Suprapubic skin (tissue), 4 donors: ENCODE measurements at regions not wholly inside any gene's neighbourhood (a gene's known extent, or its start where the extent isn't known, plus 50 kb on each side); places are given as distances from the start of the nearest gene placed in this dataset.

ENCODE experiments used
- DNase-seq, 2 donors: peaks; one replicate each; pipeline ENCODE4 v3.0.0-alpha.2; 2019; ENCODE audit warnings: low spot score in 2 of 2
- H3K27ac ChIP-seq: fragments of 200-600 bp; sonication (generic); one replicate; pipeline ENCODE4 v1.5.1; 2019
- H3K27me3 ChIP-seq: fragments of 200-600 bp; sonication (generic); one replicate; pipeline ENCODE4 v1.5.1; 2019
- H3K36me3 ChIP-seq: fragments of 200-600 bp; sonication (generic); one replicate; pipeline ENCODE4 v1.5.1; 2019
- H3K4me1 ChIP-seq: fragments of 200-600 bp; sonication (generic); one replicate; pipeline ENCODE4 v1.5.1; 2019
- H3K4me3 ChIP-seq: fragments of 200-600 bp; sonication (generic); one replicate; pipeline ENCODE4 v1.5.1; 2019; ENCODE audit warnings: mild to moderate bottlenecking
- H3K9me3 ChIP-seq: fragments of 200-600 bp; sonication (generic); one replicate; pipeline ENCODE4 v1.5.1; 2019
- CTCF ChIP-seq, 2 donors: fragments of 200-600 bp in 1 of 2; fragments of 450-650 bp in 1 of 2; sonication (generic) in 1 of 2; IDR thresholded peaks; one replicate each; pipeline ENCODE4 v1.5.1; 2016 to 2019; ENCODE audit warnings: antibody characterized with exemption in 2 of 2, mild to moderate bottlenecking in 1 of 2, moderate library complexity in 1 of 2
- EP300 ChIP-seq: sonication (generic); formaldehyde crosslinking; IDR thresholded peaks from one replicate; pipeline ENCODE4 v1.6.1; 2017; ENCODE audit warnings: antibody characterized with exemption
- POLR2A ChIP-seq, 2 donors: fragments of 450-650 bp; IDR thresholded peaks; one replicate each; pipeline ENCODE4 v1.6.1; 2017; ENCODE audit warnings: antibody characterized with exemption in 2 of 2, mild to moderate bottlenecking in 2 of 2, moderate library complexity in 2 of 2
- POLR2AphosphoS5 ChIP-seq, 3 donors: sonication (generic); formaldehyde crosslinking; IDR thresholded peaks; one replicate each; pipeline ENCODE4 v1.6.1; 2017; ENCODE audit warnings: antibody characterized with exemption in 3 of 3
- WGBS: methylation state at CpG from one replicate; pipeline ENCODE4 v1.1.5; 2018; 5-methylcytosine and 5-hydroxymethylcytosine counted together

DNA sequence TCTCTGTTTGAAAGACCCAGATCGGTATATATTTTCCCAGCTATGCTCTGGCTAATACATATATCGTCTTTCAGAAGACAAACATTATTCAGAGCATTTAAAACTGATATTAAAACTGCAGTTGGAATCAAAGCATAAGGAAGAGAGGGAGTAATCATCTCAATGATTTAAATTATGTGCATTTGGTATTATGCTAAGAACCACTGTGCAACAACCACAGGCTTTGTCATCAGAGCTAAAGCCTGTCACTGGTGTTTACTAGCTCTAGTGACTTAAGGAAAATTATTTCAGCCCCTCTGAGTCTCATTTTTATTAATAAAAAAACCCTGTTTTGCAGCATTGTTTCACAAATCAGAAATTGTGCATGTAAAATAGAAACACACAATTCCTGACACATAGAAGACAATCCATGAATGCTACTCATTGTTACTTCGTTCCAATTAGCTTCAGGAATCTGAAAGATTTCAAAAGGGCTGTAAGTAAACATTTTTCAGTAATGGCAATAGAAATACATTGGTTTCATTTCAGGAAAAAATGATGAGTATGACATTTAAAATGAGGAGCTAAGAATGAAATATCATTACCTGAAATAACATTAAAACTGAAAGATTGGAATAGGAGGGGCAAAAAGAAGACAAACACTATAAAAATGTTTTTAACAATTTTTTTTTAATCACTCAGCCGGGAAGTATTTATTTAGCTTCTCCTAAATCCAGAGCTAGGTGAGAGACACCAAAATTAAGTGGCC lies 136.5 kb upstream of the ADAMTS18 start:
- Histone ChIP-seq H3K4me1 (no peaks in the 10 kb centered on the region), H3K4me3 (no peak overlapping the region), H3K27ac (no peak overlapping the region), H3K27me3 (no peaks in the 10 kb centered on the region), H3K36me3 (no peaks in the 10 kb centered on the region), H3K9me3 (no peaks in the 10 kb centered on the region)
- TF ChIP-seq EP300, result no peak
- no peak for TF ChIP-seq CTCF (IDR thresholded peaks at IDR 0.05)
- TF ChIP-seq POLR2AphosphoS5 (IDR thresholded peaks at IDR 0.05), result no peak
- no peak for TF ChIP-seq POLR2A (IDR thresholded peaks at IDR 0.05)
- no peak for DNase-seq
- 47% methylated on average over 4 of the region's 4 CpGs for WGBS

DNA sequence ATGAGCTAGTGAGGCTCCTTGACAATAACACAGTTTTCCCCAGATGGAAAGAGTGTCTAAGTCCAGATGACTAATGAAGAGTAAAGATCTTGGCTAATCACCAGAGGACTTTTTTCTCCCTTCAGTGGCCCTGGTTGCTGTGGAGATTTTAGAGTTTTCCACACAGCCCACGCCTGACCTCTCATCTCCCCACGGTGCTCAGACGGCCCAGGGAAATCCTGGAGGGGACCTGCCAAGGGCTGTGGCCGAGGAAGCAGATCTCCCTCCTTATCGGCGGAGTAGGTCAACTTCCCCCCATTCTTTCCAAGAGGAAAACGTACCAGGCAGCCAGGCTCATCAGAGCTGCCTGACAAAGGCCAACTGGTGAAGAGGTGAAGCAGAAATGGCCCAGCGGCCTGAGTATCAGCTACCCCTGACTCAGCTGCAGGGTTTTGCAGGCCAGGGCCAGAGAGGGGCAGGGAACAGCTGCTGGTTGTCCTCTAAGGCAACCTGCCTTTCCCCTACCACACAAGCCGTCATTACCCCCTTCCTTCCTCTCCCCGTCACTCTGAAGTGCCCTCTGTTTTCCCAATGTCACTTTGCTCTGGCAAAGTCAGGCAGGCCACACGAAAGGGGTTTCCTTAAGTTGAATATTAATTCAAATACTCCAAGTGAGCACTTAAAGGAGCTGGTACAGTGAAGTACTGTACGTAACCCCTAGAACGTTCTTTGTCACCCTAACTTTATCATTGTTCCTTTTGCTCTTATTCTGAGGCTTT lies 140.2 kb upstream of the ADAMTS18 start:
- no peak overlapping the region for H3K4me3 ChIP-seq
- WGBS, result 68% methylated on average over 13 of the region's 13 CpGs
- H3K27me3 ChIP-seq, result no peaks in the 10 kb centered on the region
- DNase-seq, result no peak
- H3K9me3 ChIP-seq, result no peaks in the 10 kb centered on the region
- TF ChIP-seq EP300 (no peak), POLR2AphosphoS5 (IDR thresholded peaks at IDR 0.05) (no peak), CTCF (IDR thresholded peaks at IDR 0.05) (no peak), POLR2A (IDR thresholded peaks at IDR 0.05) (no peak)
- H3K36me3 ChIP-seq, result no peaks in the 10 kb centered on the region
- H3K4me1 ChIP-seq, result no peaks in the 10 kb centered on the region
- no peak overlapping the region for H3K27ac ChIP-seq

DNA sequence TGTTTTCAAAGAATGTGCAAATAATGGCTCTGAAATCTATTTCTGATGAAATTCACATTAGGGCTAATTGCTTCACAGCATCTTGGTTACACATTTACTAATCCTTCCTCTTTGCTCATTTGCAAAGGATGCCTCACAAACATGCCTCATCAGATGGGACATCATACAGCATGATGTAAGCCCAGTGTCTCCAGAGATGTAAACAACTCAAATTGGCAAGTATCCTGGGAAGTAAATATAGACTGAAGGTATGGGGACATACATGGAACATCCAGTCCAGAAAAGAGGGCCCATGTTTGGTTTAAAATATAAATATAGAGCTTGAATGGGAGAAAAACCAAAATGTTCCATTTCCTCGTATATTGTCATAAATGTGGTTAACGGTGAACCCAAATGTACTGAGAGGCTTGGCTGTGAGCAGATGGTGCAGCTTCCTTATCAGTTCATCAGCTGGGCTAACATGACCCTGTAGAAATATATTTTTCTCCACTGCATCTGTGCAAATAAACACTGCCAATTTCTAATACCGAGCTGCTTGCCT lies 142.9 kb upstream of the NUDT7 start:
- 49% methylated on average over 3 of the region's 3 CpGs for WGBS
- DNase-seq, result no peak

DNA sequence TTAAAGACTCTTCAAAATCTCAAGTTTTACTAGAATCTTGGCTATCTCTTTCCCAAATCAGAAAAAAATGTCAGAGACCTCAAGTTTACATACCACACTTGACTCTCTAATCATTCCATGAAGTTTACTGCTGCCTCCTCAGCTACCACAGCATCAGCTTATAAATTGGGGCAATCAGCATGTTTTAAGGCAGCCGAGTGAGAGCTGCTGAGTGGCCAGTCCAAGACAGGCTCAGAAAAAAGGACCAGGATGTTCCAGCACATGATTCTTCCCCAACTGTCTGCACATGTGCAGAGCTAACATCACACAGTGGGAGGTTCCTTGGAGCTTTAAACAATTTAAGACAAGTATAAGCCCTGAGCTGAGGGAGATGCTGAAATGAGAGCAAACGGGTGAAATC lies 140.6 kb upstream of the NUDT7 start:
- no peak for DNase-seq
- no peaks in the 10 kb centered on the region for H3K4me1 ChIP-seq
- no peaks in the 10 kb centered on the region for H3K27me3 ChIP-seq
- H3K27ac ChIP-seq, result no peak overlapping the region
- no peaks in the 10 kb centered on the region for H3K36me3 ChIP-seq
- WGBS, result 55% methylated on average over 2 of the region's 2 CpGs
- TF ChIP-seq CTCF (IDR thresholded peaks at IDR 0.05) (no peak), POLR2AphosphoS5 (IDR thresholded peaks at IDR 0.05) (no peak), POLR2A (IDR thresholded peaks at IDR 0.05) (no peak), EP300 (no peak)
- no peaks in the 10 kb centered on the region for H3K9me3 ChIP-seq
- no peak overlapping the region for H3K4me3 ChIP-seq

More for the DNA sequence above, 142.9 kb upstream of the NUDT7 start:
- H3K27me3 ChIP-seq, result no peaks in the 10 kb centered on the region
- H3K9me3 ChIP-seq, result no peaks in the 10 kb centered on the region
- no peak overlapping the region for H3K27ac ChIP-seq
- H3K36me3 ChIP-seq, result no peaks in the 10 kb centered on the region
- no peak overlapping the region for H3K4me3 ChIP-seq
- H3K4me1 ChIP-seq, result no peaks in the 10 kb centered on the region
- TF ChIP-seq POLR2AphosphoS5 (IDR thresholded peaks at IDR 0.05) (no peak), POLR2A (IDR thresholded peaks at IDR 0.05) (no peak), CTCF (IDR thresholded peaks at IDR 0.05) (no peak), EP300 (no peak)

DNA sequence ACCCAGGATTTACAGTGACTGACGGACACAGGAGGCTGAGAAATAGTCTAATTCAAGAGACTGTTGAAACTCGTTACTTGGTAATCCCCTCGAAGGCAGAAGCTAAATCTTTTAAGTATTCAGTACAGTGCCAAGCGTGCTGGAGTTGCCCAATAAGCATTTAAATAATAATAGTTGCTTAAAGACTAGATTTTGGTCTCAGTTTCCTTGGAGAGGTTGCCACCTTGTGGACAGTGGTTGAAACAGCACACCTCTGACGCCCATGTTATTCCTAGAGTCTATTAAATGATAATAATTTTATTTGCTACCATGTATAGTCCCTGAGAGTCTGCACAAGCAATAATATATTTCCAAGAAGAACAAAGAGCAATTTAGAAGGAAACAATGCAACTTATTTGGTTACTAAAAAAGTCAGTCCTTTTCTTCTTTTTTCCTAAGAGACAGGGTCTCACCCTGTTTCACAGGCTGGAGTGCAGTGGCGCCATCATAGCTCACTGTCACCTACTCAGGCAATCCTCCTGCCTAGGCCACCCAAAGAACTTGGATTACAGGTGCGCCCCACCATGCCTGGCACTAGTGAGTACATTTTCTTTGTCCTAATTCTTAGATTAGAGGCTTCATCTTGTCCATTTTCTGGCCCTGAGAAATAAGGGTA lies 138.0 kb upstream of the NUDT7 start:
- Histone ChIP-seq H3K4me3 (no peak overlapping the region), H3K27me3 (no peaks in the 10 kb centered on the region), H3K27ac (no peak overlapping the region), H3K9me3 (no peaks in the 10 kb centered on the region), H3K36me3 (no peaks in the 10 kb centered on the region), H3K4me1 (no peaks in the 10 kb centered on the region)
- no peak for DNase-seq
- TF ChIP-seq CTCF (IDR thresholded peaks at IDR 0.05), result peak; percentile 73 to 74
- no peak for TF ChIP-seq EP300
- 36% methylated on average over 7 of the region's 7 CpGs for WGBS
